Activated CD8-positive, alpha-beta memory T cell treated with anti-CD3 and anti-CD28 coated beads, Interleukin-2, amount 10 ng/mL, durations not matched to agents 7 days and 5 days (primary cell): ENCODE measurements at regions not wholly inside any gene's neighbourhood (a gene's known extent, or its start where the extent isn't known, plus 50 kb on each side); places are given as distances from the start of the nearest gene placed in this dataset.
"Not testable (repeated sequence)": the region's sequence is repeated elsewhere in the genome, so short reads cannot be mapped to it uniquely, and the experiment has no call there.

Experiments
- ATAC-seq: fragments of 150-1000 bp; cut with Tn5 transposase; one replicate; pipeline ENCODE4 v1.10.0; 2021; ENCODE audit warnings: moderate library complexity
- CTCF ChIA-PET: fragments of 350-600 bp; sonication (Branson Sonifier 250); formaldehyde crosslinking; loops from one replicate; lab custom pipeline; 2021; ENCODE audit warnings: antibody characterized with exemption; lab: Charles Lee
- DNase-seq: peaks from one replicate; pipeline ENCODE4 v3.0.0-alpha.2; 2020
- H3K27ac Mint-ChIP-seq: one replicate; pipeline ENCODE4 v1.8.0; 2021; ENCODE audit warnings: mild to moderate bottlenecking, mixed read lengths
- H3K27me3 Mint-ChIP-seq: one replicate; pipeline ENCODE4 v1.8.0; 2021; ENCODE audit warnings: mixed read lengths
- H3K36me3 Mint-ChIP-seq: one replicate; pipeline ENCODE4 v1.8.0; 2021; ENCODE audit warnings: mild to moderate bottlenecking, mixed read lengths
- H3K4me1 Mint-ChIP-seq: one replicate; pipeline ENCODE4 v1.8.0; 2021; ENCODE audit warnings: mixed read lengths
- H3K4me3 Mint-ChIP-seq: one replicate; pipeline ENCODE4 v1.8.0; 2021; ENCODE audit warnings: mild to moderate bottlenecking, moderate library complexity, mixed read lengths
- H3K9me3 Mint-ChIP-seq: one replicate; pipeline ENCODE4 v1.8.0; 2022; ENCODE audit warnings: low read depth, mixed read lengths

GRCh38 chr18:1665079-1665478 is 760.4 kb downstream of the ADCYAP1 start:
- no peak for DNase-seq
- H3K4me3 Mint-ChIP-seq, result no peak overlapping the region
- no peak overlapping the region for H3K27ac Mint-ChIP-seq
- no peak for ATAC-seq
- H3K27me3 Mint-ChIP-seq, result no peaks in the 10 kb centered on the region
- CTCF ChIA-PET, result no interaction called here
- H3K36me3 Mint-ChIP-seq, result no peaks in the 10 kb centered on the region
- no peaks in the 10 kb centered on the region for H3K4me1 Mint-ChIP-seq
- peaks cover 3% of the 10 kb centered on the region for H3K9me3 Mint-ChIP-seq

GRCh38 chr18:1668279-1668678 is 763.6 kb downstream of the ADCYAP1 start:
- Mint-ChIP-seq H3K27me3 (no peaks in the 10 kb centered on the region), H3K4me1 (no peaks in the 10 kb centered on the region), H3K36me3 (no peaks in the 10 kb centered on the region), H3K27ac (no peak overlapping the region), H3K9me3 (peaks cover 3% of the 10 kb centered on the region), H3K4me3 (no peak overlapping the region)
- ATAC-seq, result no peak
- CTCF ChIA-PET, result no interaction called here
- DNase-seq, result no peak

- DNase-seq, H3K4me3 Mint-ChIP-seq, H3K27ac Mint-ChIP-seq, H3K4me1 Mint-ChIP-seq, H3K9me3 Mint-ChIP-seq, CTCF ChIA-PET, H3K36me3 Mint-ChIP-seq, ATAC-seq, H3K27me3 Mint-ChIP-seq: not testable (repeated sequence)
Observed at GRCh38 chr18:1671710-1672109, 767.0 kb downstream of the ADCYAP1 start.

GRCh38 chr18:1676387-1676786 is 771.7 kb downstream of the ADCYAP1 start:
- H3K4me3 Mint-ChIP-seq, result no peak overlapping the region
- H3K9me3 Mint-ChIP-seq, result peaks cover 3% of the 10 kb centered on the region
- no peaks in the 10 kb centered on the region for H3K27me3 Mint-ChIP-seq
- no peaks in the 10 kb centered on the region for H3K4me1 Mint-ChIP-seq
- no peaks in the 10 kb centered on the region for H3K36me3 Mint-ChIP-seq
- H3K27ac Mint-ChIP-seq, result no peak overlapping the region
- ATAC-seq, result no peak
- no peak for DNase-seq
- CTCF ChIA-PET, result no interaction called here

- H3K4me1 Mint-ChIP-seq, result no peaks in the 10 kb centered on the region
- no peak overlapping the region for H3K27ac Mint-ChIP-seq
- H3K27me3 Mint-ChIP-seq, result no peaks in the 10 kb centered on the region
- ATAC-seq (no peak), DNase-seq (no peak)
- no peaks in the 10 kb centered on the region for H3K36me3 Mint-ChIP-seq
- CTCF ChIA-PET, result no interaction called here
- H3K9me3 Mint-ChIP-seq, result peaks cover 6% of the 10 kb centered on the region
- H3K4me3 Mint-ChIP-seq, result no peak overlapping the region
Observed at GRCh38 chr18:1680108-1680507, 775.4 kb downstream of the ADCYAP1 start.

GRCh38 chr18:1691863-1692262 is 787.2 kb downstream of the ADCYAP1 start:
- CTCF ChIA-PET, result interaction anchor here (1.7 kb wide), 1 partner anchor 28 kb away, joined by 5 read pairs; no protein-coding TSS in a partner anchor
- H3K27ac Mint-ChIP-seq, result no peak overlapping the region
- no peaks in the 10 kb centered on the region for H3K36me3 Mint-ChIP-seq
- H3K4me1 Mint-ChIP-seq, result no peaks in the 10 kb centered on the region
- DNase-seq (no peak), ATAC-seq (no peak)
- no peak overlapping the region for H3K4me3 Mint-ChIP-seq
- peaks cover 2% of the 10 kb centered on the region for H3K9me3 Mint-ChIP-seq
- no peaks in the 10 kb centered on the region for H3K27me3 Mint-ChIP-seq

- H3K4me1 Mint-ChIP-seq, result no peaks in the 10 kb centered on the region
Observed at GRCh38 chr18:1708006-1708405, 803.3 kb downstream of the ADCYAP1 start.

GRCh38 chr18:1710114-1710513 is 805.4 kb downstream of the ADCYAP1 start:
- Mint-ChIP-seq H3K9me3 (peaks cover 4% of the 10 kb centered on the region), H3K36me3 (no peaks in the 10 kb centered on the region), H3K27ac (no peak overlapping the region), H3K4me1 (no peaks in the 10 kb centered on the region), H3K4me3 (no peak overlapping the region), H3K27me3 (no peaks in the 10 kb centered on the region)
- no peak for ATAC-seq
- DNase-seq, result no peak
- CTCF ChIA-PET, result no interaction called here

More at GRCh38 chr18:1708006-1708405, 803.3 kb downstream of the ADCYAP1 start:
- CTCF ChIA-PET, result no interaction called here
- Mint-ChIP-seq H3K4me3 (no peak overlapping the region), H3K36me3 (no peaks in the 10 kb centered on the region), H3K27me3 (no peaks in the 10 kb centered on the region), H3K27ac (no peak overlapping the region), H3K9me3 (peaks cover 2% of the 10 kb centered on the region)
- DNase-seq, result no peak
- ATAC-seq, result no peak

- no peaks in the 10 kb centered on the region for H3K36me3 Mint-ChIP-seq
- H3K4me3 Mint-ChIP-seq, result no peak overlapping the region
- H3K27me3 Mint-ChIP-seq, result no peaks in the 10 kb centered on the region
- DNase-seq, result no peak
- H3K9me3 Mint-ChIP-seq, result no peaks in the 10 kb centered on the region
- no peak overlapping the region for H3K27ac Mint-ChIP-seq
- no peak for ATAC-seq
- CTCF ChIA-PET, result no interaction called here
- H3K4me1 Mint-ChIP-seq, result no peaks in the 10 kb centered on the region
Observed at GRCh38 chr18:1732143-1732542, 827.5 kb downstream of the ADCYAP1 start.

- Mint-ChIP-seq H3K27me3 (no peaks in the 10 kb centered on the region), H3K4me3 (no peak overlapping the region), H3K27ac (no peak overlapping the region), H3K9me3 (no peaks in the 10 kb centered on the region), H3K4me1 (no peaks in the 10 kb centered on the region), H3K36me3 (no peaks in the 10 kb centered on the region)
- ATAC-seq, result no peak
- no peak for DNase-seq
- CTCF ChIA-PET, result no interaction called here
Observed at GRCh38 chr18:1746131-1746530, 825.2 kb downstream of the METTL4 start.

GRCh38 chr18:1751249-1751648 is 820.1 kb downstream of the METTL4 start:
- no peaks in the 10 kb centered on the region for H3K4me1 Mint-ChIP-seq
- H3K36me3 Mint-ChIP-seq, result no peaks in the 10 kb centered on the region
- no peaks in the 10 kb centered on the region for H3K27me3 Mint-ChIP-seq
- ATAC-seq, result no peak
- CTCF ChIA-PET, result no interaction called here
- peaks cover 6% of the 10 kb centered on the region for H3K9me3 Mint-ChIP-seq
- H3K27ac Mint-ChIP-seq, result no peak overlapping the region
- no peak for DNase-seq
- no peak overlapping the region for H3K4me3 Mint-ChIP-seq

GRCh38 chr18:1760901-1761300 is 810.4 kb downstream of the METTL4 start:
- Mint-ChIP-seq H3K4me3 (no peak overlapping the region), H3K4me1 (no peaks in the 10 kb centered on the region), H3K9me3 (peaks cover 6% of the 10 kb centered on the region), H3K27me3 (no peaks in the 10 kb centered on the region), H3K36me3 (no peaks in the 10 kb centered on the region), H3K27ac (no peak overlapping the region)
- no peak for DNase-seq
- CTCF ChIA-PET, result no interaction called here
- ATAC-seq, result no peak

- H3K9me3 Mint-ChIP-seq, result peaks cover 5% of the 10 kb centered on the region
- no peaks in the 10 kb centered on the region for H3K27me3 Mint-ChIP-seq
- DNase-seq (no peak), ATAC-seq (no peak)
- H3K4me3 Mint-ChIP-seq, result no peak overlapping the region
- H3K4me1 Mint-ChIP-seq, result no peaks in the 10 kb centered on the region
- CTCF ChIA-PET, result no interaction called here
- no peaks in the 10 kb centered on the region for H3K36me3 Mint-ChIP-seq
- H3K27ac Mint-ChIP-seq, result no peak overlapping the region
Observed at GRCh38 chr18:1774261-1774660, 797.0 kb downstream of the METTL4 start.

GRCh38 chr18:1777843-1778242 is 793.5 kb downstream of the METTL4 start:
- ATAC-seq (no peak), DNase-seq (no peak)
- Mint-ChIP-seq H3K9me3 (peaks cover 5% of the 10 kb centered on the region), H3K4me1 (no peaks in the 10 kb centered on the region), H3K27ac (no peak overlapping the region), H3K4me3 (no peak overlapping the region), H3K36me3 (no peaks in the 10 kb centered on the region), H3K27me3 (no peaks in the 10 kb centered on the region)
- CTCF ChIA-PET, result no interaction called here
